K562 (cell line): ENCODE measurements at regions not wholly inside any gene's neighbourhood (a gene's known extent, or its start where the extent isn't known, plus 50 kb on each side); places are given as distances from the start of the nearest gene placed in this dataset.

ENCODE experiments used
- ATAC-seq: fragments of 200-7000 bp; cut with Tn5 transposase; 3 replicates; pipeline ENCODE4 v1.9.1; 2020; ENCODE audit warnings: moderate library complexity
- BruUV-seq: library from RNA; stranded (reverse); fragments of 400-500 nt; replicated peaks from 2 replicates; lab custom pipeline; 2021; lab: Mats Ljungman, UMichigan
- CTCF ChIA-PET: fragments of 300-600 bp; formaldehyde crosslinking; extraction: SDS; loops from one replicate; lab custom pipeline; 2021; ENCODE audit warnings: low intra/inter-chr PET ratio; lab: Yijun Ruan, JAX
- POLR2A ChIA-PET: fragments of 300-600, 350-650 bp; sonication (Branson Sonifier 250); formaldehyde crosslinking; extraction: SDS; loops from one replicate; lab custom pipeline; 2021; ENCODE audit warnings: antibody characterized with exemption, inconsistent platforms; lab: Yijun Ruan, JAX
- DNase-seq, 4 experiments: peaks; one replicate each; pipeline versions ENCODE4 v3.0.0 to v3.0.0-alpha.2; 2011 to 2018; ENCODE audit warnings: low spot score in 3 of 4, mixed read lengths in 3 of 4; ENCODE audit errors: extremely low read depth in 1 of 4
- FAIRE-seq: peaks from 2 replicates; lab custom pipeline; 2011; peaks lifted over from hg19 to GRCh38; lab: Jason Lieb, UNC
- H2AFZ ChIP-seq: 2 replicates; pipeline ENCODE4 v1.6.0; 2011; ENCODE audit warnings: low read depth, low read length, control low read depth, inconsistent platforms
- H3K27ac ChIP-seq: fragments of 200-600 bp; 3 replicates; pipeline ENCODE4 v1.8.0; 2011; ENCODE audit warnings: low read depth, mild to moderate bottlenecking, control low read depth, inconsistent platforms, low read length, moderate library complexity, mixed read lengths; ENCODE audit errors: extremely low read depth
- H3K27me3 ChIP-seq, 2 experiments: fragments of 300-600 bp in 1 of 2; 2 replicates in 1 of 2; 3 replicates in 1 of 2; pipeline versions ENCODE4 v1.6.0 to v1.8.0; 2011; ENCODE audit warnings: inconsistent platforms in 2 of 2, low read length in 2 of 2, mild to moderate bottlenecking in 1 of 2, mixed read lengths in 1 of 2, moderate library complexity in 1 of 2; ENCODE audit not compliant: control insufficient read depth in 2 of 2, insufficient read depth in 2 of 2
- H3K36me3 ChIP-seq: fragments of 300-600 bp; 3 replicates; pipeline ENCODE4 v1.8.0; 2011; ENCODE audit warnings: mild to moderate bottlenecking, low read length, inconsistent platforms; ENCODE audit not compliant: control insufficient read depth, insufficient read depth
- H3K4me1 ChIP-seq, 2 experiments: fragments of 200-600 bp in 1 of 2; replicated peaks in 1 of 2; 2 replicates in 1 of 2; 3 replicates in 1 of 2; pipeline versions ENCODE4 v1.5.1 to v1.8.0; 2011; ENCODE audit warnings: inconsistent platforms in 2 of 2, low read length in 2 of 2, mild to moderate bottlenecking in 1 of 2, mixed read lengths in 1 of 2, moderate library complexity in 1 of 2; ENCODE audit not compliant: control insufficient read depth in 2 of 2, insufficient read depth in 2 of 2
- H3K4me2 ChIP-seq: 2 replicates; pipeline ENCODE4 v1.6.1; 2011; ENCODE audit warnings: low read length, control low read depth, inconsistent platforms, mixed read lengths; ENCODE audit not compliant: insufficient read depth
- H3K4me3 ChIP-seq: fragments of 200-600 bp; sonication (generic), shearing (Covaris generic); 2 replicates; pipeline ENCODE4 v1.5.1; 2016; ENCODE audit warnings: control low read depth, inconsistent platforms
- H3K79me2 ChIP-seq: fragments of 200-600 bp; 3 replicates; pipeline ENCODE4 v1.8.0; 2011; ENCODE audit warnings: low read length, inconsistent platforms; ENCODE audit not compliant: control insufficient read depth, insufficient read depth
- H3K9ac ChIP-seq, 2 experiments: 2 replicates each; pipeline versions ENCODE4 v1.6.0 to v1.6.1; 2011; ENCODE audit warnings: low read depth in 2 of 2, low read length in 2 of 2, control low read depth in 1 of 2, inconsistent platforms in 1 of 2, mild to moderate bottlenecking in 1 of 2, mixed read lengths in 1 of 2; ENCODE audit not compliant: insufficient read depth in 1 of 2
- H3K9me1 ChIP-seq: one replicate; pipeline ENCODE4 v1.6.0; 2011; ENCODE audit warnings: inconsistent platforms, mild to moderate bottlenecking, low read length, moderate library complexity; ENCODE audit not compliant: control insufficient read depth, insufficient read depth
- H3K9me3 ChIP-seq: replicated peaks from 2 replicates; pipeline ENCODE4 v1.5.1; 2011; ENCODE audit warnings: low read depth, low read length, inconsistent platforms; ENCODE audit not compliant: control insufficient read depth, insufficient read depth
- H4K20me1 ChIP-seq: replicated peaks from 2 replicates; pipeline ENCODE4 v1.6.1; 2011; ENCODE audit warnings: low read length, inconsistent platforms, mixed read lengths; ENCODE audit not compliant: control insufficient read depth, insufficient read depth
- ARID2 ChIP-seq: fragments of 450-650 bp; IDR thresholded peaks from 2 replicates; pipeline ENCODE4 v1.6.1; 2017; ENCODE audit warnings: antibody characterized with exemption, mild to moderate bottlenecking
- ATF1 ChIP-seq, 2 experiments: fragments of 450-650 bp in 1 of 2; IDR thresholded peaks; 2 replicates each; pipeline ENCODE4 v1.6.1; 2016; ENCODE audit warnings: missing compliant biosample characterization in 1 of 2, missing genetic modification characterization in 1 of 2
- CBX1 ChIP-seq: sonication (generic); IDR thresholded peaks from 2 replicates; pipeline ENCODE4 v1.6.1; 2016; ENCODE audit warnings: antibody characterized with exemption, low read depth, mild to moderate bottlenecking
- CC2D1A ChIP-seq: fragments of 450-650 bp; IDR thresholded peaks from 2 replicates; pipeline ENCODE4 v1.6.1; 2017; ENCODE audit warnings: mild to moderate bottlenecking
- FOS ChIP-seq: IDR thresholded peaks from 3 replicates; pipeline ENCODE4 v1.6.1; 2011; ENCODE audit not compliant: insufficient read length; ENCODE audit errors: extremely low read depth
- GTF2F1 ChIP-seq: IDR thresholded peaks from 2 replicates; pipeline ENCODE4 v1.6.1; 2011; ENCODE audit warnings: low read depth, low read length, improper control_type of control experiment
- MITF ChIP-seq: IDR thresholded peaks from 2 replicates; pipeline ENCODE4 v1.6.1; 2014; ENCODE audit warnings: antibody characterized with exemption
- NCOA1 ChIP-seq: fragments of 450-650 bp; IDR thresholded peaks from 2 replicates; pipeline ENCODE4 v1.6.1; 2016; ENCODE audit warnings: low read depth
- PHB ChIP-seq: fragments of 250-450 bp; sonication (Bioruptor Pico); IDR thresholded peaks from 2 replicates; pipeline ENCODE4 v1.5.0; 2021
- RNF219 ChIP-seq: fragments of 250-450 bp; sonication (Bioruptor Pico); IDR thresholded peaks from 2 replicates; pipeline ENCODE4 v1.5.0; 2022; ENCODE audit warnings: mild to moderate bottlenecking
- SOX6 ChIP-seq: fragments of 450-650 bp; IDR thresholded peaks from 2 replicates; pipeline ENCODE4 v1.6.1; 2014; ENCODE audit warnings: mild to moderate bottlenecking
- ZFPM2 ChIP-seq: fragments of 250-450 bp; sonication (Bioruptor Pico); IDR thresholded peaks from 2 replicates; pipeline ENCODE4 v1.5.1; 2022; ENCODE audit warnings: mild to moderate bottlenecking
- ZNF134 ChIP-seq: fragments of 250-450 bp; sonication (Bioruptor Pico); conservative IDR thresholded peaks from 2 replicates; pipeline ENCODE4 v1.4.0; 2020
- ZSCAN29 ChIP-seq: fragments of 450-650 bp; IDR thresholded peaks from 2 replicates; pipeline ENCODE4 v1.6.1; 2017
- WGBS: fragments of 100-300 bp; shearing (Covaris generic); methylation state at CpG from one replicate; pipeline ENCODE4 v1.1.6; 2016; ENCODE audit warnings: low coverage, mixed read lengths; ENCODE audit not compliant: insufficient coverage; ENCODE audit errors: missing lambda C conversion rate; 5-methylcytosine and 5-hydroxymethylcytosine counted together
- in situ Hi-C: fragments of 300-500 bp; cut with MboI; formaldehyde crosslinking; loops from 4 replicates; pipeline ENCODE4 v1.15.0; 2018; ENCODE audit warnings: inconsistent platforms, mixed read lengths
- intact Hi-C: fragments of 100-400 bp; cut with micrococcal nuclease; formaldehyde crosslinking; loops from 2 replicates; pipeline ENCODE4 v1.14.2; 2022

- no TSS peak for BruUV-seq
- H3K79me2 ChIP-seq = no peaks in the 10 kb centered on the region
- H2AFZ ChIP-seq = no peak overlapping the region
- H3K4me3 ChIP-seq = no peak overlapping the region
- CTCF ChIA-PET = no interaction called here
- H3K4me2 ChIP-seq = no peak overlapping the region
- H3K27ac ChIP-seq = no peak overlapping the region
- no peak for TF ChIP-seq MITF
- TF ChIP-seq RNF219 (CRISPR knock-in tag) = no peak
- no peak for TF ChIP-seq NCOA1
- no peak for TF ChIP-seq GTF2F1
- TF ChIP-seq ZNF134 = no peak
- no peak for TF ChIP-seq ATF1 (CRISPR knock-in tag; IDR thresholded peaks at IDR 0.05)
- no peak for TF ChIP-seq ATF1 (tag; IDR thresholded peaks at IDR 0.05)
- TF ChIP-seq ARID2 = no peak
- no peak for TF ChIP-seq CC2D1A
- TF ChIP-seq FOS = no peak
- TF ChIP-seq ZFPM2 (CRISPR knock-in tag) = no peak
- TF ChIP-seq CBX1 = no peak
- TF ChIP-seq SOX6 = no peak
- no peak for TF ChIP-seq PHB
- TF ChIP-seq ZSCAN29 = no peak
- H3K27me3 ChIP-seq = no peaks in the 10 kb centered on the region
- no peak overlapping the region for H3K9ac ChIP-seq
- intact Hi-C loops = no loop called here
- no peaks in the 10 kb centered on the region for H3K9me3 ChIP-seq
- DNase-seq (no peak), ATAC-seq (no peak), FAIRE-seq (no peak)
- no peaks in the 10 kb centered on the region for H3K4me1 ChIP-seq
- POLR2A ChIA-PET = no interaction called here
- H3K9me1 ChIP-seq = no peaks in the 10 kb centered on the region
- 0% methylated on average over 3 of the region's 3 CpGs for WGBS
- no peaks in the 10 kb centered on the region for H4K20me1 ChIP-seq
- in situ Hi-C loops = no loop called here
- no peaks in the 10 kb centered on the region for H3K36me3 ChIP-seq
Measured at GRCh38 chr15:47367726-47368390, 349.4 kb upstream of the SEMA6D start.
